GM18520 (cell line): ENCODE measurements at regions not wholly inside any gene's neighbourhood (a gene's known extent, or its start where the extent isn't known, plus 50 kb on each side); places are given as distances from the start of the nearest gene placed in this dataset.
"Not testable (repeated sequence)": the region's sequence is repeated elsewhere in the genome, so short reads cannot be mapped to it uniquely, and the experiment has no call there.

Experiments
- ATAC-seq: cut with Tn5 transposase; IDR thresholded peaks from one replicate; pipeline ENCODE4 v1.9.1; 2021; ENCODE audit not compliant: unreplicated experiment

DNA sequence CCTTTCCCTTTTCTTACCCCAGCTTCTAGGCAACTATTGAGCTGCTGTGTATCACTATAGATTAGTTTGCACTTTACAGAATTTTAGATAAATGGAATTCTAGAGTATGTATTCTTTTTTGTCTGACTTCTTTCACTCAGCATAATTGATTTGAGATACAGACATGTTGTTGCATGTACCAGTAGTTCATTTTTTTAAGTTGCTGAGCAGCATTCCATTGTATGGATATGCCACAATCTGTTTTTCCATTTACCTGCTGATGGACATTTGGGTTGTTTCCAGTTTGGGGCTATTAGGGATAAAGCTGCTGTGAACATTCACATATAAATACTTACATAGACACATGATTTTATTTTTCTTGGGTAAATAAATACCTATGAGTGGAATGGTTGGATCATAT, 135.7 kb downstream of the IGF1 start:
- no peak for ATAC-seq

DNA sequence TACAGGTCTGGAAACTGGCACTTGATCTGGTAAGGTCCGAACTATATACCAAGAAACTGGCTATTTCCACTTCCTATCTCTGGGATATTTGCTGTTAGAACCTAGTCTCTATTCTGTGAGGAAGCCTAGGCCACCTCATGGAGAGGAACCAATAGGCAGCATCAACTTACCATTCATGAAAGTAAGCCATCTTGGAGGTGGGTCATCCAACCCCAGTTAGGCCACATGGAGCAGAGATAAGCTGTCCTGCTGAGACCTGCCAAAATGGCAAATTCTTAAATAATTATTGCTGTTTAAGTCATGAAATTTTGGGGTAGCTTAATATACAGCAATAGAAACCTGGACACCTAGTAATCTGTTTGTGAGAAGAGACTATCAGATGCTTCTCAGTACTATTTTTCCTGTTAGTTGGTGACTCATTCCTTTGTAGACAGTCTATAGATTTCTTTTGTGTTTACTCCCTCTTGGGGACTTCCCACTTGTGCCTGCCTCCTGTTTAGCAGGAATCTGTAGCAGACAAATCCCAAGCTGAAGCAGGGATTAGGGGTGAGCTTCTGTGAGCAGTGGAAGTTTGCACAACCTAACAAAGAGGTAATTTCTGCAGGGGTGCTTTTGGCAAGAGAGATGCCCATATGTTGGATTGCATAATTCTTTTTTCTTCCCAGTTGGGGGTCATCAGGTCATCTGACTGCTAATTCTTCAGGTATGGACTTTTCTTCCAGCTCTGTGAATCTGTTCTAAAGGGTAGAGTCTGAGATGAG, 136.8 kb downstream of the IGF1 start:
- ATAC-seq = no peak

DNA sequence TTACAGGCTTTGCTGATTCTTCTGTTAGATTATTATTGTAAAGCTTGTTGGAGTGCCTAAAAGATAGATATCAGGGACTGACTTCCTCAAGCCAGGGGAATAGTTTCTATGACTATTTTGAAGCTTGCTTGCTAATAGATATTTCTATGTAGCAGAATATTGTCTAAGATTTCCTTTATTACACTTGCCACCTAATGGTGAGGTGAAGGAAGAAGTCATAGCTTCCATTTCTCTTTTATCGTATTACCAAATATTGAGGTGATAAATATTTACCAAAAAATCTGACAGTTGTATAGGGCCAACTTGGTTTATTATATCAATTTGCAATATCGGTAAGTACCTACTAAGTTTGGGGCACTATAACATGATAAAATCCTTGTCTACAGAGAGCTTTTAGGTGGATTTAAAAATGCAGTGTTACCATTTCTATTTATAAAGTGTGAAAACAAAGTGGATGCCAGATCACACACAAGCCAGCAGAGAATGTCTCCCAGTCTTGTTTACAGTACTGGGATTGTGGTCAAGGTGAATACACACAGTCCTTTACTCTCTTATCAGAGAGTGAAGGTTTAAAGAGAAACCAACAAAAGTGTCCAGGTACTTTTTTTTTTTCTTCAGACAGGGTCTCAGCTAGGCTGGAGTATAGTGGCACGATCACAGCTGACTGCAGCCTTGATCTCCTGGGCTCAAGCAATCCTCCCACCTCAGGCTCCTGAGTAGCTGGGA, 137.9 kb downstream of the IGF1 start:
- no peak for ATAC-seq

DNA sequence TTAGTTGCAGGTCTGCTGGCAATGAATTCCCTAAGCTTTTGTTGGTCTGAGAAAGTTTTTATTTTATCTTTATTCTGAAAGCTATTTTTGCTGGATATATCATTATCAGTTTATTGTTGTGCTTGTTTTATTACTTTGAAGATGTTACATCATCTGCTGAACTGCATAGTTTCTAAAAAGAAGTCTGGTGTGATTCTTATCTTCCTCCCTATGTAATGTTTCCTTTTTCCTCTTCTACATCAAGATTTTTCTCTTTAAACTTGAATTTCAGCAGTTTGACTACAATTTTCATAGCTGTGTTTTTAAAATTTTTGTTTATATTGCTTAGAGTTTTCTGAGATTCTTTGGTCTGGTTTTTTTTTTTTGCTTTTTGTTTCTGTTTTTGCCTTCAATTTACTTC, 137.1 kb upstream of the PMCH start:
- ATAC-seq = no peak

DNA sequence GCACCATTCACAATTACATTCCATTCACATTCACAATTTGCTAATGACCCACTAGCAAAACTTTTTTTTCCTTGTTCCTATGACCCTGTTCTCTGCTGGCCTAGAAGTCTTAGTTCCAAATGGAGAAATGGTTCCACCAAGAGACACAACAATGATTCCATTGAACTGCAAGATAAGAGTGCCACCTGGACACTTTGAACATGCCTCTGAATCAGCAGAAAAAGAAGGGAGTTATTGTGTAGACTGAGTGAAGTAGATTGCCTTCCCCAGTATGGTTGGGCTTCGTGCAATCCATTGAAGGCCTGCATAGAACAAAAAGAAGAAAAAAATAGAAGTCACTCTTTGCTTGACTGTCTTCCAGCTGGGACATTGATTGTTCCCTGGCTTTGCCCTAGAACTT, 133.8 kb upstream of the PMCH start:
- ATAC-seq = no peak

DNA sequence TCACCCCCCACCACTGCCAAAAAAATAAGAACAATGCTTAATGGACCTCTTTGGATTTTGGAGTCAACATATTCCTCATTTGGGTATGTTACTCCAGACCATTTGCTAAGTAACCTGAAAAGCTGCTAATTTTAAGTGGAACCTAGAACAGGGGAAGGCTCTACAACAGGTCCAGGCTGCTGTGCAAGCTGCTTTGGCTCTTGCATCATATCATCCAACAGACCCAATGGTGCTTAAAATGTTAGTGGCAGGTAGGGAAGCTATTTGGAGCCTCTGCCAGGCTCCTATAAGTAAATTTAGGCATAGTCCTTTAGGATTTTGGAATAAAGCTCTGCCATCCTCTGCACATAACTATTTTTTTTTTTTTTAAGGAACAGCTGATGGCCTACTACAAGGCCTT, 132.2 kb upstream of the PMCH start:
- no peak for ATAC-seq

DNA sequence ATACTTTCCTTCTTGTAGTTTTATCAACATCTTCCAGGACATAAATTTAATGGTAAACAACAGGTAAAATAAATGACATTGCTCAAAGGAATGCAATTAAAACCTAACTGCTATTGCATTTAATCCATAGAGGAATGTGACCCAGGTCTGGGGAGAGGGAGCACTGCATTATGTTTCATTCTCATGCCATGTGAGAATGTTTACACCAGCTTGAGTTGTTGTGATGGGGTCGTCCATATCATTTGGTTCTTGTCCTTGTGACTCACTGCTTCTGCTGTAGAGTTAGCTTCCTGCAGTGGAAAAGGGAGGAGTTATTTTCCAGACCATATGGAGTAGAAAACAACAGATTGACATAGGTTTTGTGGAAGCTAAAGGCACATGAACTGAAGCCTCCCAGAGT, 129.3 kb upstream of the PMCH start:
- no peak for ATAC-seq

DNA sequence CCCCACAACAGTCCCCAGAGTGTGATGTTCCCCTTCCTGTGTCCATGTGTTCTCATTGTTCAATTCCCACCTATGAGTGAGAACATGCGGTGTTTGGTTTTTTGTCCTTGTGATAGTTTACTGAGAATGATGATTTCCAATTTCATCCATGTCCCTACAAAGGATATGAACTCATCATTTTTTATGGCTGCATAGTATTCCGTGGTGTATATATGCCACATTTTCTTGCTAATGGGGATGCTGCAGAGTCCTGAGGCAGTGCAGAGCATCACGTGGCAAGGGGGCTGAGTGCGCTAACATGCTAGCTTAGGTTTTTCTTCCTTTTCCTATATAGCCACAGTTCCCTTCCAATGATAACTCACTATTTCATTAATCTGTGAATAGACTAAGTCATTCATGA, 127.5 kb upstream of the PMCH start:
- not testable (repeated sequence) for ATAC-seq

DNA sequence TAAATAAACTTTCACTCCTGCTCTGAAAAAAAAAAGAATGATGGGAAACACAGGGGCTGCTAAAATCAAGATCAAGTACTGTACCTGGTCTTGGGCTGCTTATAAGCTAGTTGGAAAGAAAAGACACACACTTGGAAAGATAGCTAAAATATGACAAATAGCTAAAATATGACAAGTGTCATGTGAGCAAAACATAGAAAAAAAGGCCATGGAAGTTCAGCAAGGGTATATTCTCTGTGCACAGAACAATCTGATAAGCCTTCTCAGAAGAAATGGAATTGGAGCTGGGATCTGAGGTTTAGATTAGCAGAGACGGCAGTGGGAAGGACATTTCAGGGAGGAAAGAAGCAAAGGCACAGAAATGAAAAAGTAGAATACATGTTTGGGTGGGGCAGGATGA, 126.2 kb upstream of the PMCH start:
- no peak for ATAC-seq

DNA sequence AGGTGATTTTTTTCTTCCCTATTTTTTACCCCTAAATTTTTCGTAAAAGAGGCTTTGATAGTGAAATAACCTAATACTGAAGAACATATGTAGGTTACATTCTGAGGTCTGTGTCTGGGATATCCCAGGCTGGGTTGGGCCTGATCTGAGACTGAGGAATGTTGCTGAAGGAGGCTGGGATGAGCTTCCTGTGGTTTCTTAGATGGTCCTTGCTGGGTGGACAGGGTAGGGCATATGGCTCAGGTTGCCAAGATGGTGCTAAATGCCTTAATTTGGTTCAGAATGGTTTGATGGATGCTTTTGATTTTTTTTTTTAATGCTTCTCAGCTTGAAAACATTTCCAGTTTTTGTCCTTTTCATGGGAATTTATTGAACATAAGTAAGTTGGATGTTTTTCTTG, 124.6 kb upstream of the PMCH start:
- no peak for ATAC-seq

DNA sequence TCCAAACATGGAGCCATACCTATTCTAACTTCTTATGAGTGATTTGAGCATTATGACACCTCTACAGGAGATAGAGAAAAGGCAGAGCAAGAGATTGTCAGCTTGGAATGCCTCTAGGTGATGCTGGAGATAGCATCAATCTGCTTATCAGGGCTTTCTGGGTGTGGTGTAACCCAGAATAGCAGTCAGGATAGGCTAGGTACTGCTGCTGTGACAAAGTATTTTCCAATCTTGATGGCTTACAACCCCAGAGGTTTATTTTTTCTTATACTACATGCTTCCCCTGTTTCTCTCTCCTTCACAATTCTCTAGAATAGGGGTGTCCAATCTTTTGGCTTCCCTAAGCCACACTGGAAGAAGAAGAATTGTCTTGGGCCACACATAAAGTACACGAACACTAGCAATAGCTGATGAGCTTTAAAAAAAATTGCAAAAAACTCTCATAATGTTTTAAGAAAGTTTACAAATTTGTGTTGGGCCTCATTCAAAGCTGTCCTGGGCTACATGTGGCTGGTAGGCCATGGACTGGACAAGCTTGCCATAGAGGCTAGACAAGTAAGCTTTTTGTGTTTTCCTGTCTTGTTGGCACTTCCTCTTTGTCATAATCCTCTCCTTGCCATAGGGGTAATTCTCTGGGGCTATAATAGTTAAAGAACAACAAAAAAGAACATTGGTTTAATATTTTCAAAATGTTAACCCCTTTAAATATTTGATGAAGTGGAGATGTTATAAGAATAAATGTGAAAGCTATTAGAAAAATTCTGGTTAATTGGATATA, 123.9 kb upstream of the PMCH start:
- no peak for ATAC-seq

DNA sequence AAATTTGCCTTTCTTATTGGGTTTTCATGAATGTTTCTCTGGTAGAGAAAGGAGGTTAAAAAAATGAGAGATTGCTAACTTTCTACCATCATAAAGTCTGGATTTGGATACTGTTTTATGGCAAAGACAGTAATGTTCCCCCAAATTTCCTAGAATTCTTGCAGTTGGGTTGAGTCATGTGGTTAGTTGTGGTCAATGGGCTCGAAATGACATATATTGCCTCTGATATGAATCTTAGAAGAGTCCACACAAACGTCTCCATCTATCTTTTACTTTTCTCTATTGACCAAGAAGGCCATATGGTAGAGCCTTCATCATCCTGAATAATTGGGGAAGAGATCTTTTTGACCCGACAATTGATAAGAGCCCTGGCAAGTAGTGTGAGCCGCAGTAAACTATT, 119.5 kb upstream of the PMCH start:
- ATAC-seq = no peak

DNA sequence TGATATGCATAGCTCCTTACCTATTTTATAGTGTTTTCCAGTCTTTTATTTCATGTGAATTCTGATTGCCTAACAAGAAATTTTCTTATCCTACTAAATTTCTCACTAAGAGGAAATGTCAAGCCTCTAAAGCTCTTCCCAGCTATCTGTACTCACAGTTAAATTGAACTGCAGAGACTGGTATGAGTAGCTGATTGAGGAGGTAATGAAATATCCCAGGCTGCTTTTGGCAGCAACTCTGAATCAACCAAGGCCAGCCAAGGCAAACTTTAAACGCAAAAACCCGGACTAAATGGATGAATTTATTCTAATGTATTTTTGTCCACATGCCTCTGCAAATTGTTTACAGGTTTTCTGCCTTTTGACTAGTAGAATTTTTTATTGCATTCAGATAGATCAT, 119.1 kb upstream of the PMCH start:
- no peak for ATAC-seq

DNA sequence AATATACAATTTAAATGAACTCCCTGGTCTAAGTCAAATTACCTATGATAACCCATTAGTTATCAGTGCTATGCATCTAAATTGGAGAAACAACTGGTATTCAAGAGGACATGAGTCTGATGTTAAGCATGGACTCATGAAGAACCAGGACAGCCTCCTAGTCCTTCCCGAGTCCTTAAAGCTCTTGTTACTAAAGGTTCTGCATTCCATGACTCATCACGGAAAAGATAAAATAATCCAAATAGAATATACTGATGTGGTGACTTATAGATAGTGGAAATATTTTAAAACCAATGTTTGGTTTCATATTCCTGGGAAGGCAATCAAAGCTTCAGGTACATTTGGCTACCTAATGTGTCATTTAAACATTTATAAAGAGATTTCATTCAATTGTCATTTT, 117.2 kb upstream of the PMCH start:
- ATAC-seq = no peak

DNA sequence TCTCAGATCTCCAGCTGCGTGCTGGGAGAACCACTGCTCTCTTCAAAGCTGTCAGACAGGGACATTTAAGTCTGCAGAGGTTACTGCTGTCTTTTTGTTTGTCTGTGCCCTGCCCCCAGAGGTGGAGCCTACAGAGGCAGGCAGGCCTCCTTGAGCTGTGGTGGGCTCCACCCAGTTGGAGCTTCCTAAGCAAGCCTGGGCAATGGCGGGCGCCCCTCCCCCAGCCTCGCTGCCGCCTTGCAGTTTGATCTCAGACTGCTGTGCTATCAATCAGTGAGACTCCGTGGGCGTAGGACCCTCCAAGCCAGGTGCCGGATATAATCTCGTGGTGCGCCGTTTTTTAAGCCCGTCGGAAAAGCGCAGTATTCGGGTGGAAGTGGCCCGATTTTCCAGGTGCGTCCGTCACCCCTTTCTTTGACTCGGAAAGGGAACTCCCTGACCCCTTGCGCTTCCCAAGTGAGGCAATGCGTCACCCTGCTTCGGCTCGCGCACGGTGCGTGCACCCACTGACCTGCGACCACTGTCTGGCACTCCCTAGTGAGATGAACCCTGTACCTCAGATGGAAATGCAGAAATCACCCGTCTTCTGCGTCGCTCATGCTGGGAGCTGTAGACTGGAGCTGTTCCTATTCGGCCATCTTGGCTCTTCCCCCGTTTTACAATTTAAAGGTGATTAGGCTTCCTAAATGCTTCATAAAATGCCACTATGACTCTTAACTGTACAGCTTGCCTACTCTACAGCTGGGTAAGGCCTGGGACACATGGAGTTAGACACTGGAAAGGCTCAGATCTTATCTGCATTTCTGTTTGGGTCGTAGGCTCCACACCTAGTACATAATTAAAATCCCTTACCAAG, 115.7 kb upstream of the PMCH start:
- not testable (repeated sequence) for ATAC-seq

DNA sequence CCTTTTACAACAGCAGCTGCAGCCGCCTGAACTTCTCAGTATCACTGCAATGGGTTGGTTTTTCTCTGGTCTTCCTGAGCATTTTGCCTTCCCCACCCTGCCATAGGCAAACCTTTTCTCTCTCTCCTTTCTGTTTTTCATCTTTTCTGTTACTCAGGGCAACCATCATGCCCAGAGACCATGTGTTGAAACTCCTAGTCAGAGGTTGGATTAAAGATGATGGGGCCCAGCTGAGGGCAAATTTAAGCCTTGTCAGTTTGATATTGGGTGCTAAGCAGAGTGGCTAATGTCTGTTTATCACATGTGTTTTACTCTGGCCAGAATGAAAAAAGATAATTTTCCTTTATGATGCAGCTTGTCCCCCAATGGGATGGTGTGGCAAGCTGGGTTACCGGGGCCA, 107.9 kb upstream of the PMCH start:
- ATAC-seq = no peak

DNA sequence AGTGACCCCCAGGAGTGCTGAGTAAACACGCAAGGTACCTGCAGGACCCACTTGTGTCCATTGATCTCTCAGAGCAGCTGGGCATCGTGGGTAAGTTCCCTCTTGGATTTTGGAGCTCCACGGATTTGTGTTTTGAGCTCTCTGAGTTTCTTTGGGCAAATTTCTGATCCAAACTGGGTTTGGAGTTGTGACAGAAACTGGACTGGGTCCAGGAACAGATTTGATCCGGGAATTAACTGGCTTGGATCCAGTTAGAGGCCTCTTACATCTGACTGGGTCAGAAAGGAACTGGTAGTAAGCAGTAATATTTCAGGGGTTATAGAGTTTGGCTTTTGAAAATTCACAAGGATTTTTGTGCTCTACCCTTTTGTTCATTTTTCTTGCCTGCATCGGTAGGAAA, 107.0 kb upstream of the PMCH start:
- not testable (repeated sequence) for ATAC-seq

DNA sequence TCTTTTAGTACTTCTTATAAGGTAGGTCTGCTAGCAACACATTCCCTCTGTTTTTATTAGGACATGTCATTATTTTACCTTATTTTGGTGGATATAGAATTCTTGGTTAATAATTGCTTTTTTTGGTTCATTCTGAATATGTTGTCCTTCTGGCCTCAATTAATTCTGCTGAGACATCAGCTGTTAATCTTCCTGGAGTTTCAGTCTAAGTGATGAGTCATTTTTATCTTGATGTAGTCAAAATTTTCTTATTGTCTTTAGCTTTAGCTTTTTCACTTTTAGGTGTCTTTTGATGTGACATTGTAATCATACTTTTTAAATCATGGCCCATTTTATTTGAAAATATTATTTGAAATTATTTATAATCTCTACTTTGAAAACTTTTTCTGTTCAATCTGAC, 104.9 kb upstream of the PMCH start:
- no peak for ATAC-seq

DNA sequence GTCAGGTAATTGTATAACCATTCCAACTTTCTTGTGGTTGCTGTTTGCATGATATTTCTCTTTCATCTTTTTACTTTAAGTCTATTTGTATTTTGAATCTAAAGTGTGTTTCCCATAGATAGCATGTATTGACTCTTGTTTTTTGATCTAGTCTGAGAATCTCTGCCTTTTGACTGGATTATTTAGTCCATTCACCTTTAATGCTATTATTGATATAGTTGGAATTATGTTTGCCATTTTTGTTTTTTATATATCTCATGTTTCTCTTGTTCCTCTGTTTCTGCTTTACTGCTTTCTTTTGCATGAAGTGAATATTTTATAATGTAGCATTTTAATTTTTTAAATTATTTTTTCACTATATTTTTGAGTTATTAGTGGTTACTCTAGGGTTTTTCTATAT, 103.9 kb upstream of the PMCH start:
- ATAC-seq = no peak

DNA sequence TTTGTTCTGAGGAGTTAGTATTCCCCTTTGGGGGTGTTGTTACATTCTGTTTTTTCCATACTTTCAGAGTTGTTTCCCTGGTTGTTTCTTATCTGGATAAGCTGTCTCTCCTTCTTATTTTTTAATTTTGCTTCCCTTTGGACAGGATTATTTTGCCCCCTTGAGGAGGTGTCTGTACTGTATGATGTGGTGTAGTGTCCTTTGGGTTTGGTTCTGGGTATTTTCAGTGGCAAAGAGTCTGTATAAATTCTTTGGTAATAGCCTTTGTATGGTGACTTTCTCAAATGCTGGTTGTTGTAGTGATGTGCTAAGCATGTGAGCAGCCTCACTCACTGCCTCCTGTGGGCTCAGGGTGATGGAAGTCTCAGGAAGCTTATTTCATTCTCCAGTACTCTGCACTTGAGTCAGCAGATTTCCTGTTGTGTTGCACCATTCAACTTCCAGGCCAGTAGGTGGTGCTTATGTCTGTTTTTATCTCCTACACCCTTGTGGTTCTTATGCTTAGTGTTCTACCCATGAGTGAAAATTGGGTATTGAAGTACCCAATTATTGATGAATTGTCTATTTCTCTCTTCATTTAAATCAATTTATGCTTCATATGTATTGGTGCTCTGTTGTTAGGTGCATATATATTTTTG, 103.3 kb upstream of the PMCH start:
- peak; percentile 87 for ATAC-seq

DNA sequence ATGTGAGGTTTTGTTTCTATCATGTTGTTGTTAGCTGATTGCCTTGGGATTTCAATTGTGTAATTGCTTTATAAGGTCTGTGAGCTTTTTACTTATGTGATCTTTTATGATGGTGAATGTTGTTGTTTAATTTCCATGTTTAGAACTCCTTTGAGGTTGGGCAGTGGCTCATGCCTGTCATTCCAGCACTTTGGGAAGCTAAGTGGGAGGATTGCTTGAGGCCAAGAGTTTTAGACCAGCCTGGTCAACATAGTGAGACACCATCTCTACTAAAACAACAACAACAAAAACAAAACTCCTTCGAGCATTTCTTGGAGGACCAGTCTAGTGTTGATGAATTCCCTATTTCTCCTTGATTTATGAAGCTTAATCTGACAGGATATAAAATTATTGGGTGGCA, 102.1 kb upstream of the PMCH start:
- ATAC-seq = no peak
